Stimulated activated CD4-positive, alpha-beta T cell treated with anti-CD3 and anti-CD28 coated beads, TNF-alpha, amount 100 ng/mL, for 4 hours (primary cell): ENCODE measurements at regions not wholly inside any gene's neighbourhood (a gene's known extent, or its start where the extent isn't known, plus 50 kb on each side); places are given as distances from the start of the nearest gene placed in this dataset.

ENCODE experiments used
- DNase-seq, 3 experiments: peaks; one replicate each; pipeline ENCODE4 v3.0.0-alpha.2; 2020; ENCODE audit warnings: low read depth in 3 of 3

DNA sequence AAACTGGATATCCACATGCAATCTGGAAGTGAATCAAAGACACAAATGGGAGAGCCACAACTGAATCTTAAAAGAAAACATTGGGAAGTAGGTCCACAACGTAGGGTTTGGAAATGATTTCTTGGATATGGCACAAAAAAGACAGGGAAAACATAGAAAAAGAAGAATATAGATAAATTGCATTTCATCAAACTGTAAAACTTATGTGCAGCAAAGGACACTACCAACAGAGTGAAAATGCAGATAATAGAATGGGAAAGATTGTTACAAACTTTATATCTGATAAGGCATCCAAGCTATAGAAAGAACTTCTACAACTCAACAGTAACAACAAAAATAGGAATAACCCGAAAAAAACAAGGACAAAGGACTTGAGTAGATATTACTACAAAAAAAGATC is 89.6 kb downstream of the ZNF280B start:
- no peak for DNase-seq

DNA sequence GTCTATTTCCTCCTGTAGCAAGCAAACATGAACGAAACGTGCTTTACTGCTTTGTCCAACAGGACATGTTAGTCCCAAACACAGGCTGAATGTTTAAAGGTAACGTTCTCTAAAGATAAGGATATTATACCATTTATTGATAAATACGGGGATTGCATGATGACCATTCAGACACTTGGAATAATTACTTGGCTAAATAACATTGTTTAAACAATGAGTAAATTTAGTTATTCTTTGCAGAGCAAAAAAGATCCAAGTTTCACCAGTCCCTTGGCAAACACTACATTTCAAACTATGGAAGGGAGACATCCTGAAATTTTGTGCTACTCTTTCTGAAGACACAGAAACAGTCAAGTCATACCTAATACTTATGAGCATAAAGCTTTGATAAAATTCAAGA is 88.0 kb downstream of the ZNF280B start:
- DNase-seq = no peak

DNA sequence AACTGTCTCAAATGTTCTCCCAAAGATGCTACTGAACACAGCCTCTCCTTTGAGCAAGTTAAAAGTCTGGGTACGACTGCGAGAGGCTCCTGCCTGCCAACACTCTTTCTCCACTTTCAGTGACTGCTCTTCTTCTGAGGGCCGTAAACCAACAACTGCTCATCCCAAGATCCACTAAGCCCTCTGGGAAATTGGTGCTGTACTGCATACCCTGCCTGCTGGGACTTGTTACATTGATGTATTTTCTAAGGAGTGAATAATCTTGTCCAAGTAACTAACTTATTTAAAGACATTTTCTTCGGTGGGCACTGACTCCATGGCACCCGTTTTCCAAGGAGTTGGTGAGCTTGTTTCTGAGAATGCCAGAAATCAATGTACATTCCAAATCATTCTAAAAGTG is 87.2 kb downstream of the ZNF280B start:
- DNase-seq = no peak

DNA sequence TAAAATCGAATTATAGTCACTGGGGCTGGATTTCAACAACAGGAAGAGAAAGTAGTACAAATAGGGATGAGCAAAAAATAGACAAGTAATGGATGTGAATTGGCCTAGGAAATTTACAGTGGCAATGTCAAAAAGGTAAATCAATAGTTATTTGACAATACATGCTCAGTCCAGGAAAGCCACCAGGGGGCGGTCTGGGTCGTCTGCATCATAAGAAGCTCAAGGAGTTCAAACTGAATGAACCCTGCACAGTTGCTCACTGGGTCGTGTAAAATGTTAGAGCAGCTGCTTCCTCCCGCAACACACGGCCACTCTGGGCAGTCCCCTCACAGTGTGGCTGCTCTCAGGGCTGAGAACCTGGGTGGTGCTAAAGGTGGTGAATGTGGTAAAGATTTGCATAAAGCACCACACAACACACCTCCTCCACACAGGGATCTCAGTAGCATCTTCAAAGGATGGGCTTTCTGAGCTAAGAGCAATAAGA is 85.9 kb downstream of the ZNF280B start:
- peak; percentile 19 to 45 (median 40) for DNase-seq

DNA sequence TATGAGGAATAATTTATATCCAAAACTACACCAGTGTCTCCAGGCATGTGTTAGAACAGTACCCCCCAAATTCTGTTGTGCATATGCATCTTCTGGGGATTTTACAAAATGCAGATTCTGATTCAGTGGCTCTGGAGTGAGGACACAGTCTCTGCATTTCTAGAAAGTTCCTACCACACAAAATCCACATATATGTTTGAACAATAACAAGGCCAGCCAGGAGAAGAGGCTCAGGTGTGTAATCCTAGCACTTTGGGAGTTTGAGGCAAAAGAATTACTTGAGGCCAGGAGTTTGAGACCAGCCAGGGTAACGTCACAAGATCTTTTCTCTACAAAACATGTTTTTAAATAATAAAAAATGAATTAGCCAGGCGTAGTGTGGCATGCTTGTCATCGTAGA is 84.9 kb downstream of the ZNF280B start:
- DNase-seq = no peak

DNA sequence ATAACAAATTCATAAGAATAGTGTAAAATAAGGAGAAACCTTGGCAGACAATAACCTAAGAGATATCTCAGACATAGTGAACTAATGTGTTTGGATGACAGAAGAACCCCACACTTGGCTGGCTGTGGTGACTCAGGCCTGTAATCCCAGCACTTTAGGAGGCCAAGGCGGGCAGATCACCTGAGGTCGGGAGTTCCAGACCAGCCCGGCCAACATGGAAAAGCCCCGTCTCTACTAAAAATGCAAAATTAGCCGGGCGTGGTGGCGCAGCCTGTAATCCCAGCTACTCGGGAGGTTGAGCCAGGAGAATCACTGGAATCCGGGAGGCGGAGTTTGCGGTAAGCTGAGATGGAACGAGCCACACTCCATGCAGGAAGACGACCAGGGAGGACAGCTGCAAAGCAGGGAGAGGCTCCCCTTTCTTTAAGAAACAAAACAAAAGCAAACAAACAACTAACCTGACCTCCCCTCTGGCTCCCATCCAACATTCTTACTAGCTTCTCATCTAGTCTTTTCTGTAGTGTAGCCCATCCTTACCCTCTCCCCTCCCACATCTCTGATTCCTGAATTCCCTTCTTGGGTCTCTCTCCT is 84.2 kb downstream of the ZNF280B start:
- DNase-seq = no peak

DNA sequence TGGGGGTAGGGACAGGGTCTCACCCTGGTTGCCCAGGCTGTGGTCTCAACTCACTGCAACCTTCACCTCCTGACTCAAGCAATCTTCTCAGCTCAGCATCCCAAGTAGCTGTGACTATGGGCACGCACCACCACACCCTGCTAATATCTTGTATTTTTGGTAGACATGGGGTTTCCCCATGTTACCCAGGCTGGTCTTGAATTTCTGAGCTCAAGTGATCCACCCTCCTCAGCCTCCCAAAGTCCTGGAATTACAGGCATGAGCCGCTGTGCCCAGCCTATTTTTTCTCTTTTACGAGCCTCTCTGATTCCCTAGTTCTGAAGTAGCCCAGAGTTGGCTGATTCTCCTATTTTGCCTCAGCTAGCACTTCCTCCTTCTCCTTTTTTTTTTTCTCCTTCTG is 83.6 kb downstream of the ZNF280B start:
- no peak for DNase-seq

DNA sequence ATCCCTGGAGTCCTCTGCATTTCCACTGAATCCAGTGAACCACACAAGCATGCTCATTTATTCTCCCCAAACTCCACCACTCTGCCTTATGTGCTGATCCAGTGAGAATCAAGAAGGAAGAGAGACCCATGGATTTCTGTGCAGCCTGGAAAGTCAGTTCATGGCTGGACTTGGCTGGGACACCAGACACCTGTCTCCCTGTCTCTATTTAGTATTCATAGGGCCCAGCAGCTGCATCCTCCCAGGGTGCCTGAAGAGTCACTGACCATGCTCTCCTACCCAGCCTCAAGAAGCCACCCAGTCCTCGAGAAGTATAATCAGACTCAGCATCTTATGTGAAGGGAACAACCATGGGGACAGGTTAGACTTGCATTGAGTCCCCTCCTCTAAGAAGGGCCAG is 83.2 kb downstream of the ZNF280B start:
- DNase-seq = no peak

DNA sequence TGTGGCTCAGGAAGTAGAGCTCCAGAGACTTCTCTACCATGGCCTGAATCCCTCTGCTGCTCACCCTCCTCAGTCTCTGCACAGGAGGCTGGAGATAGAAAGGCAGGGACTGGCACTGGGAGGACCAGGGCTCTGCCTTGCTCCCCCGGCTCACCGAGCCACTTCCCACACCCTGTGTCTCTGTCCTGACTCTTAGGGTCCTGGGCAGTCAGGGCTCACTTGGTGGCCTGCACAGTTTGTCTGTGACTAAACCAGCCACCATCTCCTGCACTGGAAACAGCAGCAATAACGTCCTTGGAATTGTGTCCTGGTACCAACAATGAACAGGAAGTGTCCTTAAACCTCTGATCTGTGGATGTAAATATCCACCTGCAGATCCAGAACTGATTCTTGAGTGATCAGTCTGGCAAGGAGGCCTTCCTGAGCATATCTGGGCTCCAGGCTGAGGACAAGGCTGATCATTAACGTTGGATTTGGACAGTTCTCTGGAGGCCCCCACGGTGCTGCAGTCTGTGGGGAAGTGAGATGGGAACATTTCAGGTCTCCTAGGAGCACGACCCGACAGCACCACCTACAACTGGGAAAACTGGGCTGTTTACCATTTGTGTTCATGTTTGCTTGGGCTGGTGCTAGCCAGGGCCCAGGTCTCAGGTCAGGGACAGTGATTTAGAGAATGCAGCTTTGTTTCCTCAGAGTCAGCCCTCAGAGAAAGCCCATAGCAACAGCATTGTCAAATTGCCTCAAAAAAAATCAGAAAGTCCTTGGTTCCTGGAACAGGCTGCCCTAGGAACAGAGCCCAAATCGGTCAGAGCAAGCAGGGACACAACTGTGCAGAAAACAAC is 82.5 kb downstream of the ZNF280B start:
- no peak for DNase-seq

DNA sequence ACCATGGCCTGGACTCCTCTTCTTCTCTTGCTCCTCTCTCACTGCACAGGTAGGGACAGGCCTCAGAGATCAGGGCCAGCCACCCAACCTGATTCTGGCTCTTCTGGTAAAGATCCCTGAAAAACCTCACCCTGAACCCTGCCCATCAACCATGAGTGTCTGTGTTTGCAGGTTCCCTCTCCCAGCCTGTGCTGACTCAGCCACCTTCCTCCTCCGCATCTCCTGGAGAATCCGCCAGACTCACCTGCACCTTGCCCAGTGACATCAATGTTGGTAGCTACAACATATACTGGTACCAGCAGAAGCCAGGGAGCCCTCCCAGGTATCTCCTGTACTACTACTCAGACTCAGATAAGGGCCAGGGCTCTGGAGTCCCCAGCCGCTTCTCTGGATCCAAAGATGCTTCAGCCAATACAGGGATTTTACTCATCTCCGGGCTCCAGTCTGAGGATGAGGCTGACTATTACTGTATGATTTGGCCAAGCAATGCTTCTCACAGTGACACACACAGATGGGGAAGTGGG is 80.9 kb downstream of the ZNF280B start:
- DNase-seq = no peak

DNA sequence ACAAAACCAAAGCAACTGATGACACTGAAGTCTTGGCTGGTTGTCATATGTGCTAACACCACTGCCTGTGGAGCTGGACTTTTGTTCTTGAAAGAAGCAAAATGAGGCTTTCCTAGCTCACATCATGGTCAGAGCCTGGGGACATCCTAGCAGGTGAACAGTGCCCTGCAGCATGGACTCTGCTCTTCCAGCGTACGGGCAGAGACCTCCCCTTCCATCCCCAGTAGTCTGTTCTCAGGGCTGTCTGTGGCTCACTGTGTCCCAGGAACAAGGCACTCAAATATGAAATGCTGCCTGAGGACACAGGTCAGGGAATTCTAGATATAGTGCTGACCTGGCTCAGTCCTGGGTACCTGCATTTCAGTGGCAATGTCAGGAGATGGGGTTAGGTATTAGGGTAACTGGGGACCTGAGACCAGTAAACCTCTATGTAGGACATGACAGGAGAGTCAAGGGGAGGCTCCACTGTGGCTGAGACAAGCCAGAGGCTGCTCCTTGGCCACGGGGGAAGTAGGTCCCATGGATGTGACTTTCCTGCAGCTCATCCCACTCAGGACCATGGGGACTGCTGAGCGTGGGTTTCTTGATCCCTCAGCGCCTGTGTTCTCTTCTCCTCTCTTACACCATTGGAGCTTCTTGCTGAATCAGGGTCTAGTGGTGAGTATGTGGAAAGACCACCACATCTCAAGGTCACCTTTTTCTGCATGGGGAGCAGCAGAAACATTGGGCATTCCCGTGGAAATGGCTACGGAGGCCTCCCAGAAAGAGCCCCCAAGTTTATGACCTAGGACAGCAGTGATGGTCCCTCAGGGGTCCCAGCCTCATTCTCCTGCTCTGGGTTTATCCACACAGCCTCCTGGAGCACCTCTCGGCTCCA is 80.1 kb downstream of the ZNF280B start:
- no peak for DNase-seq

DNA sequence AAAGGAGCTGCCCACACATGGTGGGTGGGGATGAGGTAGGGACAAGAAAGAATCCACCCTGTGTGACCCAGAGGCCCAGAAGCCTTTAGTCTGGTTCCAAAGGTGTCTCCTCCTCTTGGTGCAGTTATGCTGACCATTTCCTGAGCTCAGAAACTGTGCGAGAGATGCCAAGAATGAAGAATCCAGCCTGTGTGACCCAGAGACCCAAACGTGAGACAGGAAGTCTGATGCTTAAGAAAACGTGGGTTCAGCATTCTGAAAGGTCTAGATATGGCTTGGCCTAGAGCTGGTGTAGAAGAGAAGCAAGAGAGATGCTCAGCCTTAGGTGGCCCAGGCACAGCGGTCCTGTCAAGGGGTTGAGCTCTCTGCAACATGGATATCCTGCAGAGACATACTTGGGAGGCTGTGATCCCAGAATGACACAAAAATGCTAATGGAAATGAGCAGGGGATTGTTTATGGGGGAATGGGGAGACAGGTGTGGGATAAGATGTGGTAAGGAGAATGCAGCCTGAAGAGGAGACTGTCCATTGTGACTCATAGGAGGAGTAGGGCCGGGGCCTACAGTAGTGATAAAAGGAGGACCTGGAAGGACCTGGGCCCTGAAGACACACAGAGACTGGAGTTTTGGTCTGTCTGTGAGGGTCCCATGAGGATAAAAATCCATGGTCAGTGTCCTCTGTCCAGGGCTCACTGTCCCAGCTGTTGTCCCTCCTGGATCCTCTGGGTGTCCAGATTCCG is 79.0 kb downstream of the ZNF280B start:
- DNase-seq = no peak

DNA sequence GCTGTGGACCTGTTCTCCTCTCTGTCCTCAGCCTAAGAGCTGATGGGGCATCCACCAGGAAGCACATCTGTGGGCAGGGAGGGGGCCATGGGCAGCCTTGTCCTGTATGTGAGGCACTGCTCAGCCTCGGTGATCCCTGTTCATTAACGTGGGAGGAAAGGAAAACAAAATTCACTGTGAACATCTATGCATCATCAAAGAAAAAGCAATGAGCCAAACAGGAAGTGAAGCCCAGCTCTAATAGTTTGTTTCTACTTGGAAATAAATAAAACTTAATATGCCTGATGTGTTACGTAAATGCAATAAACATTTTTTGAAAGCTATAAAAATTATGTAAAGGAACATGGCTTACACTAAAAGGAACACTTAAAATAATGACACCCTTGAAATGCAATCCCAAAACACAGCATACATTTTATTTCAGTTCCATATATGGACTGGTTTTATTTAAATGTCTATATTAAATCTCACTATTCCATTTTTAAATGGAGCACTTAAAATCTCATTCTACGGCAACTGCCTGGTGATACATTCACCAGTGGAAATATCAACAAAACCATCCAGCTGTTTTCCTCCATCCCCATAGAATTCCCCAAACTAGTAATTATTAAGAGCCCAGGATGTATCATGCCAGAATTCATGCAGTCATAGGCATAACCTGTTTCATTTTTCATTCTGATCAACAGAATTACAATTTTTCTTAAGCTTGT is 78.3 kb downstream of the ZNF280B start:
- no peak for DNase-seq

DNA sequence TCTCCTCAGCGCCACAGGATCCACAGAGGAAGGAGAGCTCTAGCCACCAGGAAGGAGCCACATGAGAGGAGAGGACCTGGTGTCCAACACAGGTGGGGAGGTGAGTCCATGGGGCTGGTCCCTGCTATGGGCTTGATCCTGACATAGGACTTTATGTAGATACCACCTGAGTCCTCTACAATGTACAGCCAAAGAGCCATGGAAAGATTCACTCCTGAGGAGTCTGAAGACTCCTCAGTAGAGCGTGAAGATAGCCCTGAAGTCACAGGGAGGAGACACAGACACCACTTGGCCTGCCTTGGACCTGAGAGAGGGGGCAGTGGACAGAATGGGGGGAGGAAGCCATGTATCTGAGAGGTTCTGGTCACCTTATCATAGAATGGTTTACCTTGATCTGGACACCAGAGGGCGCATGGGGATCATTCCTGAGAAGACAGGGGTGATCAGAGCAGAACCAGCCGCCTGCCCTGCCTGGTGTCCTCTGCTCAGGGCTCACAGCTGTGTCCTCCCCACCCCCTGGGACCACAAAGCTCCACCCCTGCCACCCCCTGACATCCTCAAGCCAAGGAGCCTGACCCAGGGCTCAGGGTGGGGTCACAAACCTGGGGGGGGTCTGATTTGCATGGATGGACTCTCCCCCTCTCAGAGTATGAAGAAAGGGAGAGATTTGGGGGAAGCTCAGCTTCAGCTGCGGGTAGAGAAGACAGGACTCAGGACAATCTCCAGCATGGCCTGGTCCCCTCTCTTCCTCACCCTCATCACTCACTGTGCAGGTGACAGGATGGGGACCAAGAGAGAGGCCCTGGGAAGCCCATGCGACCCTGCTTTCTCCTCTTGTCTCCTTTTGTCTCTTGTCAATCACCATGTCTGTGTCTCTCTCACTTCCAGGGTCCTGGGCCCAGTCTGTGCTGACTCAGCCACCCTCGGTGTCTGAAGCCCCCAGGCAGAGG is 77.0 kb downstream of the ZNF280B start:
- peak; percentile 11 to 21 (median 16) for DNase-seq

DNA sequence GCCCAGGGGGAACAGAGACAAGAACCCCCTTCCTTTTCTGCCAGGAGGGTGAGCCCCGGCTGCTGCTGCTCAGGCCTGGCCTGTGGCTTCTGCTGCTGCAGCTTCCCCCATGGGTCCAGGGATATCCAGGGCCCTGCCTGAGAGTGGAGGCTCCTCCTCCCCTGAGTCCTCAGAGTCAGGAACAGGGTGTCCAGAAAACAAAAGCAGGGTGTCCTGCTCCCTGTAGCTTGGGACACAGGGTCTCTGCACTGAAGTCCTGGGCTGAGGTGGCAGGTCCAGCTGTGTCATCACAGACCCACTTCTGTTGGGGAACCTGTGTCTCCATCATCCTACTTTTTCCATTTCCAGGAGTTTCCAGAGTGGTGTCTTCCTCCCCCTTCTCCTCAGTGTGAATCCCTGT is 76.1 kb downstream of the ZNF280B start:
- no peak for DNase-seq

DNA sequence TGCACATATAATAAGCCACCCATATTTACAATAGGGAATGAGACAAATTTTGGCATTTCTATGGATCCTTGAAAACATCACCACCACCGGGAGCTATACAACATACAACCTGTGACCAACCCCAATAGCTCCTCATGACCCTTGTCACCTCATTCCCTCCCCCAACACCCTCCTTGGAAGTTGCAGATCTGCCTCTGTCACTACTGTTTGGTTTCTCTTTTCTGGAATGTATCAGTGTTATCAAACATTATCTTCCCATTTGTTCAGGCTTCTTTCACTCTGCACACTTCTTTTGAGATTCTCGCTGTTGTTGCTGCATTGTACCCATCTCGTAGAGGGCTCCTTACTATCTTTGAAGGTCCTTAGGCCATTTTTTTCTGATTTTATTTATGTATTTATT is 75.6 kb downstream of the ZNF280B start:
- no peak for DNase-seq

DNA sequence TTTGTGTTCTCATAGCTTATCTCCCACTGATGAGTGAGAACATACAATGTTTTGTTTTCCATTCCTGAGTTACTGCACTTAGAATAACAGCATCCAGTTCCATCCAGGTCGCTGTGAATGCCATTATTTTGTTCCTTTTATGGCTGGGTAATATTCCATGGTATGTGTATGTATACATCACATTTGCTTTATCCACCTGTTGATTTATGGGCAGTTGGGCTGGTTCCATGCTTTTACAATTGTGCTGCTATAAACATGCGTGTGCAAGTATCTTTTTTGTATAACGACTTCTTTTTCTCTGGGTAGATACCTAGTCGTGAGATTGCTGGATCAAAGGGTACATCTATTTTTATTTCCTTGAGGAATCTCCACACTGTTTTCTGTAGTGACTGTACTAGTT is 74.8 kb downstream of the ZNF280B start:
- no peak for DNase-seq
